WTC11 (cell line): ENCODE measurements at regions not wholly inside any gene's neighbourhood (a gene's known extent, or its start where the extent isn't known, plus 50 kb on each side); places are given as distances from the start of the nearest gene placed in this dataset.

Experiments
- ATF3 ChIP-seq: sonication (generic); formaldehyde crosslinking; conservative IDR thresholded peaks from 2 replicates; pipeline ENCODE4 v1.8.1; 2022; ENCODE audit warnings: mild to moderate bottlenecking, missing genetic modification reagents
- CREB1 ChIP-seq: sonication (generic); formaldehyde crosslinking; IDR thresholded peaks from 2 replicates; pipeline ENCODE4 v1.8.0; 2023; ENCODE audit warnings: mild to moderate bottlenecking, missing genetic modification reagents
- CTCF ChIP-seq: fragments of 200-600 bp; IDR thresholded peaks from 2 replicates; pipeline ENCODE4 v1.8.0; 2022; ENCODE audit warnings: antibody characterized with exemption
- FOXP1 ChIP-seq: sonication (generic); formaldehyde crosslinking; IDR thresholded peaks from 2 replicates; pipeline ENCODE4 v1.8.0; 2022; ENCODE audit warnings: missing genetic modification reagents, mild to moderate bottlenecking, moderate library complexity, borderline replicate concordance
- IRF1 ChIP-seq: sonication (generic); formaldehyde crosslinking; IDR thresholded peaks from 2 replicates; pipeline ENCODE4 v1.8.0; 2023; ENCODE audit warnings: missing genetic modification reagents
- IRF2 ChIP-seq: sonication (generic); formaldehyde crosslinking; IDR thresholded peaks from 2 replicates; pipeline ENCODE4 v1.8.0; 2022; ENCODE audit warnings: low read depth, missing genetic modification reagents, borderline replicate concordance
- NFE2L1 ChIP-seq: sonication (generic); formaldehyde crosslinking; IDR thresholded peaks from 2 replicates; pipeline ENCODE4 v1.8.1; 2023; ENCODE audit warnings: missing genetic modification reagents
- TP53 ChIP-seq: sonication (generic); formaldehyde crosslinking; IDR thresholded peaks from 2 replicates; pipeline ENCODE4 v1.8.1; 2023; ENCODE audit warnings: mild to moderate bottlenecking, missing genetic modification reagents
- ZNF138 ChIP-seq: sonication (generic); formaldehyde crosslinking; conservative IDR thresholded peaks from 2 replicates; pipeline ENCODE4 v1.8.1; 2022; ENCODE audit warnings: mild to moderate bottlenecking, moderate library complexity, missing genetic modification reagents
- ZNF232 ChIP-seq: sonication (generic); formaldehyde crosslinking; IDR thresholded peaks from 2 replicates; pipeline ENCODE4 v1.8.0; 2022; ENCODE audit warnings: mild to moderate bottlenecking, missing genetic modification reagents
- ZNF416 ChIP-seq: fragments of 250-450 bp; sonication (Bioruptor Pico); IDR thresholded peaks from 2 replicates; pipeline ENCODE4 v1.9.0; 2021; ENCODE audit warnings: mild to moderate bottlenecking, inconsistent platforms

- TF ChIP-seq ZNF138 (CRISPR knock-in tag), result no peak
- TF ChIP-seq CREB1, result no peak
- TF ChIP-seq FOXP1, result no peak
- TF ChIP-seq IRF2, result no peak
- TF ChIP-seq NFE2L1 (CRISPR knock-in tag), result no peak
- TF ChIP-seq CTCF, result no peak
- no peak for TF ChIP-seq ZNF232 (CRISPR knock-in tag)
- TF ChIP-seq IRF1 (CRISPR knock-in tag), result no peak
- TF ChIP-seq ATF3 (CRISPR knock-in tag), result no peak
- TF ChIP-seq ZNF416 (CRISPR knock-in tag), result no peak
- no peak for TF ChIP-seq TP53 (CRISPR knock-in tag)
These were observed 92.6 kb downstream of the ASB9 start for GRCh38 chrX:15177316-15177715.
